HEK293 (cell line): ENCODE measurements at regions not wholly inside any gene's neighbourhood (a gene's known extent, or its start where the extent isn't known, plus 50 kb on each side); places are given as distances from the start of the nearest gene placed in this dataset.

Experiments used
- CTCF ChIA-PET: fragments of 350-600 bp; formaldehyde crosslinking; extraction: SDS; loops from one replicate; lab custom pipeline; 2021; ENCODE audit warnings: antibody characterized with exemption; lab: Yijun Ruan, JAX
- POLR2A ChIA-PET: fragments of 300-600 bp; formaldehyde crosslinking; extraction: SDS; loops from one replicate; lab custom pipeline; 2020; ENCODE audit warnings: antibody characterized with exemption, inconsistent platforms; lab: Yijun Ruan, JAX
- H3K27ac ChIP-seq: fragments of 200-500 bp; sonication (Bioruptor generic); 2 replicates; pipeline ENCODE4 v1.5.1; 2014; ENCODE audit warnings: low read depth, low read length, control low read depth, inconsistent platforms; ENCODE audit errors: extremely low read depth
- H3K36me3 ChIP-seq, 2 experiments: fragments of 200-500 bp in 1 of 2; sonication (Bioruptor generic) in 1 of 2; 1 replicate in 1 of 2; 2 replicates in 1 of 2; pipeline ENCODE4 v1.5.1; 2014 to 2017; ENCODE audit warnings: inconsistent platforms in 2 of 2, low read length in 2 of 2; ENCODE audit not compliant: control insufficient read depth in 2 of 2, insufficient read depth in 1 of 2
- H3K4me1 ChIP-seq: fragments of 200-500 bp; sonication (Bioruptor generic); 2 replicates; pipeline ENCODE4 v1.5.1; 2014; ENCODE audit warnings: mild to moderate bottlenecking, low read length, inconsistent platforms; ENCODE audit not compliant: control insufficient read depth, insufficient read depth
- H3K4me3 ChIP-seq: 2 replicates; pipeline ENCODE4 v1.5.1; 2011; ENCODE audit warnings: low read depth, mild to moderate bottlenecking, control low read depth, low read length, moderate library complexity
- H3K9me3 ChIP-seq: fragments of 200-500 bp; sonication (Bioruptor generic); 2 replicates; pipeline ENCODE4 v1.5.1; 2014; ENCODE audit warnings: low read depth, low read length, inconsistent platforms; ENCODE audit not compliant: control insufficient read depth, insufficient read depth
- FEZF1 ChIP-seq: fragments of 450-650 bp; formaldehyde crosslinking; IDR thresholded peaks from 2 replicates; pipeline ENCODE4 v1.5.1; 2016; ENCODE audit warnings: missing biosample characterization, missing genetic modification characterization
- KLF8 ChIP-seq: fragments of 450-650 bp; formaldehyde crosslinking; IDR thresholded peaks from 2 replicates; pipeline ENCODE4 v1.5.1; 2016; ENCODE audit warnings: missing biosample characterization, missing genetic modification characterization
- YY1 ChIP-seq: fragments of 450-650 bp; formaldehyde crosslinking; IDR thresholded peaks from 2 replicates; pipeline ENCODE4 v1.5.1; 2018; ENCODE audit warnings: missing biosample characterization, missing genetic modification characterization
- ZBTB1 ChIP-seq: fragments of 450-650 bp; formaldehyde crosslinking; IDR thresholded peaks from 2 replicates; pipeline ENCODE4 v1.5.1; 2016; ENCODE audit warnings: missing biosample characterization, missing genetic modification characterization
- ZNF610 ChIP-seq: fragments of 450-650 bp; formaldehyde crosslinking; IDR thresholded peaks from 2 replicates; pipeline ENCODE4 v1.5.1; 2016; ENCODE audit warnings: missing biosample characterization, missing genetic modification characterization, borderline replicate concordance
- ZNF629 ChIP-seq: fragments of 450-650 bp; formaldehyde crosslinking; IDR thresholded peaks from 2 replicates; pipeline ENCODE4 v1.5.1; 2017; ENCODE audit warnings: missing biosample characterization, missing genetic modification characterization
- ZNF76 ChIP-seq: fragments of 450-650 bp; formaldehyde crosslinking; IDR thresholded peaks from 2 replicates; pipeline ENCODE4; 2016; ENCODE audit warnings: low read depth, missing biosample characterization, missing genetic modification characterization, borderline replicate concordance
- ZNF792 ChIP-seq: fragments of 450-650 bp; formaldehyde crosslinking; IDR thresholded peaks from 2 replicates; pipeline ENCODE4 v1.5.1; 2016; ENCODE audit warnings: missing biosample characterization, missing genetic modification characterization
- TF ChIP-seq, protein P1 (sequence below): fragments of 450-650 bp; formaldehyde crosslinking; IDR thresholded peaks from 2 replicates; pipeline ENCODE4 v1.5.1; 2016; ENCODE audit warnings: missing biosample characterization, missing genetic modification characterization
- TF ChIP-seq, protein P2 (sequence below): fragments of 450-650 bp; formaldehyde crosslinking; IDR thresholded peaks from 2 replicates; pipeline ENCODE4 v1.5.1; 2017; ENCODE audit warnings: missing biosample characterization, missing genetic modification characterization
- TF ChIP-seq, protein P3 (sequence below): fragments of 450-650 bp; formaldehyde crosslinking; IDR thresholded peaks from 2 replicates; pipeline ENCODE4 v1.5.1; 2016; ENCODE audit warnings: missing biosample characterization, missing genetic modification characterization
- TF ChIP-seq, protein P4 (sequence below): fragments of 450-650 bp; formaldehyde crosslinking; IDR thresholded peaks from 2 replicates; pipeline ENCODE4 v1.5.1; 2016; ENCODE audit warnings: missing biosample characterization, missing genetic modification characterization, low read depth

DNA sequence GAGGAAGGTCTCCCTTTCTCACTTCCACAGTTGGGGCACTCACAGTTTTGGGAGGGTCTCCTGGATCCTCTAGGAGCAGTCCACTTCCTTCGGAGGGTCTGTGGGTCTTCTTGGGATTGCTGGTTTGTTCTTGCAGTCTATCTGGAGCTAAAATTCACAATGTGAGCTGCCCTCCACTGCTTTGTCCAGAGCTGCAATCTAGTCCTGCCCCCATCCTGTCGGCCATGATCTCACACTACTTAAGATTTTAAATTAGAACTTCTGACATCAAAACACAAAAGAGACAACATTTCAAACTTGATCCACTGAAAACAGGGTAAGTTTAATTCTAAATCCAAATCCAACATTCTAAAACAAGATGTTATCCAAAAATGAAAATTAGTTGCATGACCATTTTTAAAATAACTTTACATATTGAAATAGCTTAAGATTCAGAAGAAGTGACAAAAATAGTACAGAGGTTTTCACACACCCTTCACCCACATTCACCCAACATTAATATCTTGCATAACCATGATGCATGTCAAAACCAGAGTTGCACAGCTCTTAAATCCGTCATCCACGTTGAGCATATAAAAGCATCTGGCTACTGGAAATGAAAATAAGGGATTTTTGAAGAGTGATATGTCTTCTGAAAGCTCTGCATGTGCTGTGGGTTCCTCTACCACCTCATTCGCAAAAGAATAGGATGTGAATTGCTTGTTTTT, 113.7 kb upstream of the EPB41L4A start (continued):
- TF ChIP-seq, protein P1, sequence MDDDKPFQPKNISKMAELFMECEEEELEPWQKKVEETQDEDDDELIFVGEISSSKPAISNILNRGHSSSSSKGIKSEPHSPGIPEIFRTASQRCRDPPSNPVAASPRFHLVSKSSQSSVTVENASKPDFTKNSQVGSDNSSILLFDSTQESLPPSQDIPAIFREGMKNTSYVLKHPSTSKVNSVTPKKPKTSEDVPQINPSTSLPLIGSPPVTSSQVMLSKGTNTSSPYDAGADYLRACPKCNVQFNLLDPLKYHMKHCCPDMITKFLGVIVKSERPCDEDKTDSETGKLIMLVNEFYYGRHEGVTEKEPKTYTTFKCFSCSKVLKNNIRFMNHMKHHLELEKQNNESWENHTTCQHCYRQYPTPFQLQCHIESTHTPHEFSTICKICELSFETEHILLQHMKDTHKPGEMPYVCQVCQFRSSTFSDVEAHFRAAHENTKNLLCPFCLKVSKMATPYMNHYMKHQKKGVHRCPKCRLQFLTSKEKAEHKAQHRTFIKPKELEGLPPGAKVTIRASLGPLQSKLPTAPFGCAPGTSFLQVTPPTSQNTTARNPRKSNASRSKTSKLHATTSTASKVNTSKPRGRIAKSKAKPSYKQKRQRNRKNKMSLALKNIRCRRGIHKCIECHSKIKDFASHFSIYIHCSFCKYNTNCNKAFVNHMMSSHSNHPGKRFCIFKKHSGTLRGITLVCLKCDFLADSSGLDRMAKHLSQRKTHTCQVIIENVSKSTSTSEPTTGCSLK (tag by site-specific recombination) = no peak
- TF ChIP-seq KLF8 (tag by site-specific recombination) (no peak), ZNF610 (tag by site-specific recombination) (no peak), YY1 (tag by site-specific recombination) (no peak), ZBTB1 (tag by site-specific recombination) (no peak), ZNF76 (tag by site-specific recombination) (no peak), FEZF1 (tag by site-specific recombination) (no peak), ZNF629 (tag by site-specific recombination) (no peak), ZNF792 (tag by site-specific recombination) (no peak)

DNA sequence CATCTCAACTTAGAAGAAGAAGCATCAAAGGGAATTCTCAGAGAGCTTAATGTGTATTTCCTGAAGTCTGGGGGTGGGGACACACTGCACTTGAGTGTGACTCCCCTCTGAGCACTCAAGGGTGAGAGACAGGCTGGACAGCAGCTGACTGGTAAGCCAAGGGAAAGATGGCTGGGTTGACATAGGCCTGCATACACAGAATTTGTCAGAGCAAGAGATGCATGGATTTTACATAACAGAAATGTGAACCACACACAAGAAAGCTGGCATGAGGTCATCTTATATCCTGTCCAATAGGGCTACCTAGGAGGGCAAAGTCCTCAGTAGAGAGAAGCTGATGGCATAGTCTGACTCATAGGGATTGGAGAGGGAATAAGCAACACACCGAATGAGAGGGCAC, 114.3 kb upstream of the EPB41L4A start:
- POLR2A ChIA-PET = interaction anchor here (0.5 kb wide), 1 partner anchor 94 kb away, joined by 7 read pairs; no protein-coding TSS in a partner anchor

More for the DNA sequence above, 114.3 kb upstream of the EPB41L4A start:
- TF ChIP-seq, protein P2, sequence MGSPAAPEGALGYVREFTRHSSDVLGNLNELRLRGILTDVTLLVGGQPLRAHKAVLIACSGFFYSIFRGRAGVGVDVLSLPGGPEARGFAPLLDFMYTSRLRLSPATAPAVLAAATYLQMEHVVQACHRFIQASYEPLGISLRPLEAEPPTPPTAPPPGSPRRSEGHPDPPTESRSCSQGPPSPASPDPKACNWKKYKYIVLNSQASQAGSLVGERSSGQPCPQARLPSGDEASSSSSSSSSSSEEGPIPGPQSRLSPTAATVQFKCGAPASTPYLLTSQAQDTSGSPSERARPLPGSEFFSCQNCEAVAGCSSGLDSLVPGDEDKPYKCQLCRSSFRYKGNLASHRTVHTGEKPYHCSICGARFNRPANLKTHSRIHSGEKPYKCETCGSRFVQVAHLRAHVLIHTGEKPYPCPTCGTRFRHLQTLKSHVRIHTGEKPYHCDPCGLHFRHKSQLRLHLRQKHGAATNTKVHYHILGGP (tag by site-specific recombination) = no peak
- TF ChIP-seq, protein P3, sequence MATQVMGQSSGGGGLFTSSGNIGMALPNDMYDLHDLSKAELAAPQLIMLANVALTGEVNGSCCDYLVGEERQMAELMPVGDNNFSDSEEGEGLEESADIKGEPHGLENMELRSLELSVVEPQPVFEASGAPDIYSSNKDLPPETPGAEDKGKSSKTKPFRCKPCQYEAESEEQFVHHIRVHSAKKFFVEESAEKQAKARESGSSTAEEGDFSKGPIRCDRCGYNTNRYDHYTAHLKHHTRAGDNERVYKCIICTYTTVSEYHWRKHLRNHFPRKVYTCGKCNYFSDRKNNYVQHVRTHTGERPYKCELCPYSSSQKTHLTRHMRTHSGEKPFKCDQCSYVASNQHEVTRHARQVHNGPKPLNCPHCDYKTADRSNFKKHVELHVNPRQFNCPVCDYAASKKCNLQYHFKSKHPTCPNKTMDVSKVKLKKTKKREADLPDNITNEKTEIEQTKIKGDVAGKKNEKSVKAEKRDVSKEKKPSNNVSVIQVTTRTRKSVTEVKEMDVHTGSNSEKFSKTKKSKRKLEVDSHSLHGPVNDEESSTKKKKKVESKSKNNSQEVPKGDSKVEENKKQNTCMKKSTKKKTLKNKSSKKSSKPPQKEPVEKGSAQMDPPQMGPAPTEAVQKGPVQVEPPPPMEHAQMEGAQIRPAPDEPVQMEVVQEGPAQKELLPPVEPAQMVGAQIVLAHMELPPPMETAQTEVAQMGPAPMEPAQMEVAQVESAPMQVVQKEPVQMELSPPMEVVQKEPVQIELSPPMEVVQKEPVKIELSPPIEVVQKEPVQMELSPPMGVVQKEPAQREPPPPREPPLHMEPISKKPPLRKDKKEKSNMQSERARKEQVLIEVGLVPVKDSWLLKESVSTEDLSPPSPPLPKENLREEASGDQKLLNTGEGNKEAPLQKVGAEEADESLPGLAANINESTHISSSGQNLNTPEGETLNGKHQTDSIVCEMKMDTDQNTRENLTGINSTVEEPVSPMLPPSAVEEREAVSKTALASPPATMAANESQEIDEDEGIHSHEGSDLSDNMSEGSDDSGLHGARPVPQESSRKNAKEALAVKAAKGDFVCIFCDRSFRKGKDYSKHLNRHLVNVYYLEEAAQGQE (tag by site-specific recombination) = peak; percentile 69
- TF ChIP-seq, protein P4, sequence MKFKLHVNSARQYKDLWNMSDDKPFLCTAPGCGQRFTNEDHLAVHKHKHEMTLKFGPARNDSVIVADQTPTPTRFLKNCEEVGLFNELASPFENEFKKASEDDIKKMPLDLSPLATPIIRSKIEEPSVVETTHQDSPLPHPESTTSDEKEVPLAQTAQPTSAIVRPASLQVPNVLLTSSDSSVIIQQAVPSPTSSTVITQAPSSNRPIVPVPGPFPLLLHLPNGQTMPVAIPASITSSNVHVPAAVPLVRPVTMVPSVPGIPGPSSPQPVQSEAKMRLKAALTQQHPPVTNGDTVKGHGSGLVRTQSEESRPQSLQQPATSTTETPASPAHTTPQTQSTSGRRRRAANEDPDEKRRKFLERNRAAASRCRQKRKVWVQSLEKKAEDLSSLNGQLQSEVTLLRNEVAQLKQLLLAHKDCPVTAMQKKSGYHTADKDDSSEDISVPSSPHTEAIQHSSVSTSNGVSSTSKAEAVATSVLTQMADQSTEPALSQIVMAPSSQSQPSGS (tag by site-specific recombination) = peak; percentile 39; the same call in 1 of the 2 replicates
- CTCF ChIA-PET = interaction anchor here (0.6 to 1.7 kb wide), 4 partner anchors 18 to 358 kb away, joined by 3 to 6 read pairs (median 3); no protein-coding TSS in a partner anchor
- H3K27ac ChIP-seq = no peak overlapping the region
- no peak overlapping the region for H3K4me3 ChIP-seq
- H3K9me3 ChIP-seq = no peaks in the 10 kb centered on the region
- no peaks in the 10 kb centered on the region for H3K4me1 ChIP-seq
- no peaks in the 10 kb centered on the region for H3K36me3 ChIP-seq
